ENCODE measurements at regions not wholly inside any gene's neighbourhood (a gene's known extent, or its start where the extent isn't known, plus 50 kb on each side); places are given as distances from the start of the nearest gene placed in this dataset.

- no peak for DNase-seq
Observed at GRCh38 chr10:61184429-61184828, 240.4 kb upstream of the RHOBTB1 start.

- DNase-seq: no peak
Observed at GRCh38 chr10:61183967-61184366, 240.0 kb upstream of the RHOBTB1 start.

DNA sequence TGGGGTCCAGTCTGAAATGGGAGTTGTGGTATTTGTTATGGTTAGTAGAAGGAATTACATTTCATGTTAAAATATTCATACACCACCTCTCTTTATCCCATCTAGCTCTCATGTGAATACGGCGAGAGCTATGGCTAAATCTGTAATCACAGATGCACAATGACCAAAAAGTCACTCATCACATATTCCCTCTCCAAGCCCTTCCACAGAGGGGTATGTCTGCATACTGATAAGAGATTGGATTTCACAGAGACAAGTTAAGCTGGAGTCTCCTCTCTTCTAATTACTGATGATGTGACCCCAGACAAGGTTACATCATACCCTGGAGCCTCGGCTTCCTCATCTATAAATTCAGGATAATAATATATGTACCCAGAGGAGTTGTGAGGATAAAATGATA, 237.8 kb upstream of the RHOBTB1 start:
- DNase-seq: no peak

DNA sequence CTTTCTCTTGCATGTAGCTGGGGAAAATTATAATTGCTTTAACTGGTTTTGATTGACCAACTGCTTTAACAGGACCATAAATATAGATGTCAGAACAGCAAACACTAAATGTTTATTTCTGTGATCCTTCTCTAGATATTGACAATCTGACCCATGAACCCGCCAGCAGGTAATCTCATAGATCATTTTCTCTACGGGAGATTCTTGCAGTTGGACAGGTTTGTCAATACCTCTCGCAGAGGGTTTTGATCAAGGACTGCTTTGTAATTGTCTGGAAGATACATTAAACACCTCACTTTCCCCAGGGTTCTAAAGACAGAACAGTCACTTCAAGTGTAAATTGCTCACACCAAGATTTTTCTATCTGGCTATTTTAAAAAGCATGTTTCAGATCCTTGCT, 235.8 kb upstream of the RHOBTB1 start:
- DNase-seq: no peak

- no peak for DNase-seq
Observed at GRCh38 chr10:61176424-61176823, 232.4 kb upstream of the RHOBTB1 start.

GRCh38 chr10:61175316-61175715, 231.3 kb upstream of the RHOBTB1 start:
- DNase-seq: no peak

DNA sequence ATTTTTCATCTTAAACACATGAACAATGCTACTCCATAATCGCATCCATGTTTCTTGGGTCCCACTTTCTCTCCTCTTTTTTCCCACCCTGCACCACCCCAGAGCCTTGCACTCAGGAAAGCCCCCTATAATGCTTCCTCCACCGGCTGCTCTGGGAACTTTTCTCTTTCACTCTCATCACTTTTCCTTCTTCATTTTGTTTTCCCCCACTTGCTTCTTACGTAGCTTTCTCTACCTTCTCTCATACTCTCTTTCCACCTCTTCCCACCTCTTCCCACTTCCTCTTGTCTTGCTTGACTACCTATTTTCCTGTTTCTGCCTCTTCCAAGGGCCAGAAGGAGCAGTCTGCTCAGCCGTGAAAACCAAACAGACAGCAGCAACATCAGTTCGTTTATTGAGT, 229.5 kb upstream of the RHOBTB1 start:
- DNase-seq: no peak

GRCh38 chr10:61172182-61172926, 228.4 kb upstream of the RHOBTB1 start:
- no peak for DNase-seq

- DNase-seq: no peak
Observed at GRCh38 chr10:61170594-61170993, 226.6 kb upstream of the RHOBTB1 start.

DNA sequence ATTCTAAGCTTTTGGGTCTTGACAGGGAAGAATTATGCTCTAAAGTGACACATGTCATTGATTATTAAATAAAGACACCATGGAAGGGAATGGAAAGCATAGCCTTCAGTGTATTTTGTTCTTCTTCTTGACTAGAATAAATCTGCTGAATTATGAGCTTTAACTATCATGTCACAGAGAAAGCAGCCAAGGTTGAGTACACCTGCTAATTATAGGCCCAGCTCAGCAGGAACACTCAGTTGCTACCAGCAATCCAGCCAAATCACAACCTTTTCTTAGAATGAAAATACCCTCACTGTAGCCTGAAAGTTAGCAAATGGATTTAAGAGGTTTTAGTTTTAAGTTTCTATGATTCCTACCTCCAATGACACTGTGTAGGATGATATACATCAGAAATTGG, 225.3 kb upstream of the RHOBTB1 start:
- no peak for DNase-seq

- DNase-seq: no peak
Observed at GRCh38 chr10:61166489-61166888, 222.5 kb upstream of the RHOBTB1 start.

- DNase-seq: no peak
Observed at GRCh38 chr10:61166065-61166464, 222.1 kb upstream of the RHOBTB1 start.

DNA sequence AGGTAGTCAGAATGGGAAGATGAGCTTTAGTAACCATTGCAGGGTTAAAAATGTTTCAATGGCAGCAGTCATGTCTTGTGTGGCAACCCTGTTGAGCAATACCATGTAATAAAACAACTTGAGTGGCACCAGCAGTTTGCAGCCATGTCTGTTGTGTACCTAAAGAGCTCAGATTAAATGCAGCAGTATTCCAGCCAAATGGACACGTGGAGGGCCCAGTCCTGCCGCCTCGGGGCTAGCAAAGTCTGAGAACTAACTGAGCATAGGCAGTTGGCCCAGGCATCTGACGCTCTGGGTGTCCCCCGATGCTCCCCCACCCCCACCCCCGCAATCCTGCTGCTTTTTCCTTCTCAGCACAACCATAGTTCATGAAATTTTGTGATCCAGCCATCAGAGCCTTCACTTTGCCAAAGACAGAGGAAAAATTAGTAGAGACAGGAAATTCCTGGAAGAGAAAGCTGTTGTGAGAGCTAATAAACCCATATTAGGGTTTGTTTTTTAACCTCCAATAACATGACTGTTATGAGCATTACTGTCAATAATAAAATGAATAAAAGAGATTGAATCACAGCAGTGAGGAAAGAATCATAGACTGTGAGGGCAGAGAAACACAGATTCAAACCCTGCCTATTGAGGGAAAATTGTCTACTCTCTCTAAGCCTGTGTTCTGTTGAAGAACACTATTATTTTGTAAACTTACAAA, 220.6 kb upstream of the RHOBTB1 start:
- DNase-seq: no peak

GRCh38 chr10:61163403-61163802, 219.4 kb upstream of the RHOBTB1 start:
- DNase-seq: no peak

- no peak for DNase-seq
Observed at GRCh38 chr10:61160253-61160652, 216.3 kb upstream of the RHOBTB1 start.

- DNase-seq: no peak
Observed at GRCh38 chr10:61159253-61159652, 215.3 kb upstream of the RHOBTB1 start.

GRCh38 chr10:61157182-61157581, 213.2 kb upstream of the RHOBTB1 start:
- no peak for DNase-seq

- DNase-seq: no peak
Observed at GRCh38 chr10:61153771-61154170, 209.8 kb upstream of the RHOBTB1 start.

DNA sequence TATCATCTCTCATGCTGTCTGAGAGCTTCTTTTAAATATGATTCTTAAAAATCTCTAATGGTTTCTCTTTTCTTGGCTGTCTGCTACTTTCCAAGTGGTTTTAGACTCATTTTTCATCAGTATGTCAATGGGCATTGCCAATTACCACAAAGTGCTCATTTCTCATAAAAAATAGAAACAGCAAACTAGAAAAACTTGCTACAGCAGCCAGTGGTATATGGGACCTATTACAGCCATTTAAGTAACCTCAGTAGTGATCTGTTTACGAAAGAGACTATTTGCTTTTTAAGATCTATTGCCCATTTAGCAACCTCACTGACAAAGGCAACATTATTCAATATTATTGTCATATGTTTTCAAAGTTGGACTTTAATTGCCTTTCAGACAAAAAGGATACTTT, 207.1 kb upstream of the RHOBTB1 start:
- no peak for DNase-seq

GRCh38 chr10:61148451-61148850, 204.5 kb upstream of the RHOBTB1 start:
- no peak for DNase-seq

DNA sequence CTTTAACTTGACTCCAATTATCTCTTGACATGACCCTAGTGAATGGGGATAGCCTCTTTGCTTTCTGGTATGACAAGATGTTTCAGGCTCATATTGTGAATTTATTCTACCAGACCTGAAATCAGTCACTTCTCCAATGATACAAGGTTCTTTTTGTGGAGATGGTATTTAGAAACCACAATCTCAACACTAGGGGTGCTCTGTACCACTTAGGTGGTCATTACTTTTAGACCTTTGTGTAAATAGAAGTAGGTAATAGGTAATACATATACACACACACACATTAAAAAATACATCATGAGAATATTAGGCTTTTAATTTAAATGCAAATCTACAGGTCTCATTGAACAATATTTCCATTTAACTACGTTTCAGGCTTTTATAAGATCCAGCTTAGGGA, 199.0 kb upstream of the RHOBTB1 start:
- DNase-seq: no peak

- DNase-seq: no peak
Observed at GRCh38 chr10:61140765-61141392, 196.9 kb upstream of the RHOBTB1 start.

GRCh38 chr10:61139592-61139953, 195.6 kb upstream of the RHOBTB1 start:
- no peak for DNase-seq
